Astrocyte (in vitro differentiated cells and primary cell): ENCODE measurements at regions not wholly inside any gene's neighbourhood (a gene's known extent, or its start where the extent isn't known, plus 50 kb on each side); places are given as distances from the start of the nearest gene placed in this dataset.

ENCODE experiments used
- DNase-seq: peaks from one replicate; pipeline ENCODE4 v3.0.0-alpha.2; 2010; ENCODE audit warnings: low read depth
- FAIRE-seq: peaks from 2 replicates; lab custom pipeline; 2011; peaks lifted over from hg19 to GRCh38; lab: Jason Lieb, UNC
- H2AFZ ChIP-seq: 2 replicates; pipeline ENCODE4 v1.6.0; 2012; ENCODE audit warnings: low read depth, low read length, inconsistent platforms
- H3K27ac ChIP-seq: 2 replicates; pipeline ENCODE4 v1.5.1; 2011; ENCODE audit warnings: low read depth, low read length, inconsistent platforms
- H3K27me3 ChIP-seq: 2 replicates; pipeline ENCODE4 v1.6.0; 2011; ENCODE audit warnings: low read length, inconsistent platforms; ENCODE audit not compliant: insufficient read depth
- H3K36me3 ChIP-seq: 2 replicates; pipeline ENCODE4 v1.5.1; 2011; ENCODE audit warnings: low read length, inconsistent platforms; ENCODE audit not compliant: insufficient read depth
- H3K4me1 ChIP-seq: 2 replicates; pipeline ENCODE4 v1.5.1; 2011; ENCODE audit warnings: low read length, inconsistent platforms; ENCODE audit not compliant: insufficient read depth
- H3K4me2 ChIP-seq: 2 replicates; pipeline ENCODE4 v1.6.0; 2012; ENCODE audit warnings: low read length, inconsistent platforms
- H3K4me3 ChIP-seq: 2 replicates; pipeline ENCODE4 v1.5.1; 2011; ENCODE audit warnings: low read depth, mild to moderate bottlenecking, low read length, inconsistent platforms; ENCODE audit not compliant: insufficient read depth
- H3K79me2 ChIP-seq: 2 replicates; pipeline ENCODE4 v1.6.0; 2012; ENCODE audit warnings: mild to moderate bottlenecking, low read length, inconsistent platforms; ENCODE audit not compliant: insufficient read depth
- H3K9ac ChIP-seq: 2 replicates; pipeline ENCODE4 v1.6.0; 2012; ENCODE audit warnings: mild to moderate bottlenecking, low read length, inconsistent platforms
- H3K9me3 ChIP-seq: 2 replicates; pipeline ENCODE4 v1.5.1; 2012; ENCODE audit warnings: low read depth, mild to moderate bottlenecking, low read length, inconsistent platforms; ENCODE audit not compliant: insufficient read depth
- H4K20me1 ChIP-seq: 2 replicates; pipeline ENCODE4 v1.6.0; 2012; ENCODE audit warnings: low read length, inconsistent platforms; ENCODE audit not compliant: insufficient read depth
- H3K27ac Mint-ChIP-seq: one replicate; pipeline ENCODE4 v1.8.0; 2021; ENCODE audit warnings: mild to moderate bottlenecking, mixed read lengths; ENCODE audit not compliant: unreplicated experiment
- H3K27me3 Mint-ChIP-seq: one replicate; pipeline ENCODE4 v1.8.0; 2021; ENCODE audit warnings: low read depth, mixed read lengths; ENCODE audit not compliant: unreplicated experiment
- H3K36me3 Mint-ChIP-seq: one replicate; pipeline ENCODE4 v1.8.0; 2021; ENCODE audit warnings: low read depth, mixed read lengths; ENCODE audit not compliant: unreplicated experiment
- H3K4me1 Mint-ChIP-seq: one replicate; pipeline ENCODE4 v1.8.0; 2021; ENCODE audit warnings: low read depth, mixed read lengths; ENCODE audit not compliant: unreplicated experiment
- H3K4me3 Mint-ChIP-seq: one replicate; pipeline ENCODE4 v1.8.0; 2021; ENCODE audit warnings: mild to moderate bottlenecking, moderate library complexity, mixed read lengths; ENCODE audit not compliant: unreplicated experiment
- H3K9me3 Mint-ChIP-seq: one replicate; pipeline ENCODE4 v1.8.0; 2021; ENCODE audit warnings: mild to moderate bottlenecking, mixed read lengths; ENCODE audit not compliant: unreplicated experiment
- CTCF ChIP-seq: IDR thresholded peaks from 2 replicates; pipeline ENCODE4 v1.5.1; 2011; ENCODE audit warnings: low read depth, mild to moderate bottlenecking, inconsistent platforms, low read length, moderate library complexity; ENCODE audit not compliant: insufficient read depth
- EZH2 ChIP-seq: IDR thresholded peaks from 2 replicates; pipeline ENCODE4 v1.6.1; 2012; ENCODE audit warnings: mild to moderate bottlenecking, low read length, inconsistent platforms; ENCODE audit not compliant: insufficient read depth

- Mint-ChIP-seq H3K4me3 (no peak overlapping the region), H3K27me3 (peaks cover 62% of the 10 kb centered on the region), H3K27ac (no peak overlapping the region), H3K36me3 (no peaks in the 10 kb centered on the region), H3K4me1 (no peaks in the 10 kb centered on the region), H3K9me3 (no peaks in the 10 kb centered on the region)
- no peaks in the 10 kb centered on the region for H3K4me1 ChIP-seq
- H3K4me3 ChIP-seq: no peak overlapping the region
- no peaks in the 10 kb centered on the region for H3K79me2 ChIP-seq
- no peak overlapping the region for H2AFZ ChIP-seq
- H3K9me3 ChIP-seq: no peaks in the 10 kb centered on the region
- no peak overlapping the region for H3K4me2 ChIP-seq
- no peak overlapping the region for H3K9ac ChIP-seq
- no peak for TF ChIP-seq CTCF
- TF ChIP-seq EZH2: no peak
- no peaks in the 10 kb centered on the region for H3K36me3 ChIP-seq
- no peaks in the 10 kb centered on the region for H3K27me3 ChIP-seq
- H3K27ac ChIP-seq: no peak overlapping the region
- no peak for DNase-seq
- H4K20me1 ChIP-seq: no peaks in the 10 kb centered on the region
- FAIRE-seq: no peak
Observed at GRCh38 chr17:79258041-79258440, 183.4 kb downstream of the ENGASE start.

GRCh38 chr17:79255926-79256585 lies 181.4 kb downstream of the ENGASE start:
- H3K4me1 Mint-ChIP-seq: no peaks in the 10 kb centered on the region
- no peaks in the 10 kb centered on the region for H3K9me3 Mint-ChIP-seq
- no peak overlapping the region for H2AFZ ChIP-seq
- H3K27me3 ChIP-seq: no peaks in the 10 kb centered on the region
- H3K36me3 Mint-ChIP-seq: no peaks in the 10 kb centered on the region
- no peaks in the 10 kb centered on the region for H3K4me1 ChIP-seq
- peaks cover 73% of the 10 kb centered on the region for H3K27me3 Mint-ChIP-seq
- H3K27ac ChIP-seq: no peak overlapping the region
- no peaks in the 10 kb centered on the region for H3K79me2 ChIP-seq
- DNase-seq: no peak
- no peaks in the 10 kb centered on the region for H3K36me3 ChIP-seq
- TF ChIP-seq EZH2 (no peak), CTCF (no peak)
- H3K9me3 ChIP-seq: no peaks in the 10 kb centered on the region
- no peaks in the 10 kb centered on the region for H4K20me1 ChIP-seq
- no peak overlapping the region for H3K9ac ChIP-seq
- no peak overlapping the region for H3K4me3 Mint-ChIP-seq
- H3K4me2 ChIP-seq: no peak overlapping the region
- H3K27ac Mint-ChIP-seq: no peak overlapping the region
- no peak for FAIRE-seq
- H3K4me3 ChIP-seq: no peak overlapping the region

- Histone ChIP-seq H3K27ac (no peak overlapping the region), H3K4me1 (no peaks in the 10 kb centered on the region), H3K36me3 (no peaks in the 10 kb centered on the region), H3K79me2 (no peaks in the 10 kb centered on the region), H3K27me3 (no peaks in the 10 kb centered on the region), H4K20me1 (no peaks in the 10 kb centered on the region), H3K4me3 (no peak overlapping the region), H3K9me3 (no peaks in the 10 kb centered on the region), H2AFZ (no peak overlapping the region), H3K4me2 (no peak overlapping the region), H3K9ac (no peak overlapping the region)
- Mint-ChIP-seq H3K4me3 (no peak overlapping the region), H3K27ac (no peak overlapping the region), H3K36me3 (no peaks in the 10 kb centered on the region), H3K4me1 (no peaks in the 10 kb centered on the region), H3K27me3 (peaks cover 71% of the 10 kb centered on the region), H3K9me3 (no peaks in the 10 kb centered on the region)
- TF ChIP-seq EZH2: no peak
- no peak for TF ChIP-seq CTCF
- FAIRE-seq (no peak), DNase-seq (no peak)
Observed at GRCh38 chr17:79255456-79255855, 180.8 kb downstream of the ENGASE start.
